Stomach smooth muscle (tissue), 2 donors: ENCODE measurements at regions not wholly inside any gene's neighbourhood (a gene's known extent, or its start where the extent isn't known, plus 50 kb on each side); places are given as distances from the start of the nearest gene placed in this dataset.

Source experiments
- H3K27ac ChIP-seq: one replicate; pipeline ENCODE4 v1.7.0; 2013; ENCODE audit warnings: mild to moderate bottlenecking, low read length, inconsistent platforms
- H3K27me3 ChIP-seq, 2 donors: one replicate each; pipeline ENCODE4 v1.7.0; 2013; ENCODE audit warnings: low read length in 2 of 2; ENCODE audit not compliant: insufficient read depth in 2 of 2, control insufficient read depth in 1 of 2
- H3K36me3 ChIP-seq, 2 donors: one replicate each; pipeline ENCODE4 v1.7.0; 2013; ENCODE audit warnings: low read length in 2 of 2; ENCODE audit not compliant: control insufficient read depth in 2 of 2, insufficient read depth in 2 of 2
- H3K4me1 ChIP-seq: one replicate; pipeline ENCODE4 v1.7.0; 2013; ENCODE audit warnings: low read length; ENCODE audit not compliant: control insufficient read depth, insufficient read depth
- H3K4me3 ChIP-seq, 2 donors: one replicate each; pipeline ENCODE4 v1.7.0; 2013; ENCODE audit warnings: low read length in 2 of 2
- H3K9ac ChIP-seq, 2 donors: one replicate each; pipeline ENCODE4 v1.7.0; 2013; ENCODE audit warnings: low read length in 2 of 2, mild to moderate bottlenecking in 1 of 2
- H3K9me3 ChIP-seq, 2 donors: one replicate each; pipeline ENCODE4 v1.7.0; 2013; ENCODE audit warnings: low read length in 2 of 2; ENCODE audit not compliant: control insufficient read depth in 2 of 2
- donor health status: healthy.
- donor health status: Pancreatic carcinoma.

- Histone ChIP-seq H3K4me1 (no peaks in the 10 kb centered on the region), H3K36me3 (no peaks in the 10 kb centered on the region), H3K27me3 (peaks cover 0 to 4% of the 10 kb centered on the region in 2 donors), H3K27ac (no peak overlapping the region), H3K4me3 (no peak overlapping the region), H3K9me3 (no peaks in the 10 kb centered on the region), H3K9ac (no peak overlapping the region)
Observed at GRCh38 chr7:35386816-35387706, 133.2 kb upstream of the TBX20 start.

- H3K27me3 ChIP-seq: peaks cover 0 to 4% of the 10 kb centered on the region in 2 donors
- no peak overlapping the region for H3K9ac ChIP-seq
- H3K36me3 ChIP-seq: no peaks in the 10 kb centered on the region
- no peaks in the 10 kb centered on the region for H3K9me3 ChIP-seq
- H3K27ac ChIP-seq: no peak overlapping the region
- H3K4me1 ChIP-seq: no peaks in the 10 kb centered on the region
- no peak overlapping the region for H3K4me3 ChIP-seq
Observed at GRCh38 chr7:35386082-35386815, 132.3 kb upstream of the TBX20 start.

GRCh38 chr7:35384761-35385700, 131.1 kb upstream of the TBX20 start:
- H3K4me1 ChIP-seq: no peaks in the 10 kb centered on the region
- H3K4me3 ChIP-seq: no peak overlapping the region
- H3K36me3 ChIP-seq: no peaks in the 10 kb centered on the region
- no peak overlapping the region for H3K9ac ChIP-seq
- H3K27ac ChIP-seq: no peak overlapping the region
- H3K27me3 ChIP-seq: peaks cover 0 to 2% of the 10 kb centered on the region in 2 donors
- H3K9me3 ChIP-seq: no peaks in the 10 kb centered on the region

GRCh38 chr7:35380739-35381224, 126.9 kb upstream of the TBX20 start:
- Histone ChIP-seq H3K27me3 (no peaks in the 10 kb centered on the region), H3K4me1 (no peaks in the 10 kb centered on the region), H3K27ac (no peak overlapping the region), H3K9me3 (no peaks in the 10 kb centered on the region), H3K36me3 (no peaks in the 10 kb centered on the region), H3K9ac (no peak overlapping the region), H3K4me3 (no peak overlapping the region)

GRCh38 chr7:35379481-35379880, 125.6 kb upstream of the TBX20 start:
- peaks cover 10% of the 10 kb centered on the region for H3K4me1 ChIP-seq
- H3K4me3 ChIP-seq: no peak overlapping the region
- no peaks in the 10 kb centered on the region for H3K9me3 ChIP-seq
- no peak overlapping the region for H3K27ac ChIP-seq
- no peak overlapping the region for H3K9ac ChIP-seq
- no peaks in the 10 kb centered on the region for H3K27me3 ChIP-seq
- no peaks in the 10 kb centered on the region for H3K36me3 ChIP-seq

GRCh38 chr7:35375516-35375915, 121.6 kb upstream of the TBX20 start:
- no peak overlapping the region for H3K9ac ChIP-seq
- no peaks in the 10 kb centered on the region for H3K36me3 ChIP-seq
- H3K27me3 ChIP-seq: no peaks in the 10 kb centered on the region
- H3K9me3 ChIP-seq: no peaks in the 10 kb centered on the region
- H3K4me3 ChIP-seq: no peak overlapping the region
- H3K4me1 ChIP-seq: peaks cover 10% of the 10 kb centered on the region
- peak overlapping the region; percentile 53 for H3K27ac ChIP-seq

- no peaks in the 10 kb centered on the region for H3K9me3 ChIP-seq
- no peaks in the 10 kb centered on the region for H3K36me3 ChIP-seq
- H3K27me3 ChIP-seq: no peaks in the 10 kb centered on the region
- H3K4me3 ChIP-seq: no peak overlapping the region
- peaks cover 10% of the 10 kb centered on the region for H3K4me1 ChIP-seq
- H3K9ac ChIP-seq: no peak overlapping the region
- H3K27ac ChIP-seq: peak overlapping the region; percentile 53
Observed at GRCh38 chr7:35374858-35375257, 121.0 kb upstream of the TBX20 start.

GRCh38 chr7:35371221-35371620, 117.3 kb upstream of the TBX20 start:
- H3K4me1 ChIP-seq: peaks cover 10% of the 10 kb centered on the region
- no peak overlapping the region for H3K4me3 ChIP-seq
- H3K9me3 ChIP-seq: no peaks in the 10 kb centered on the region
- H3K36me3 ChIP-seq: no peaks in the 10 kb centered on the region
- no peaks in the 10 kb centered on the region for H3K27me3 ChIP-seq
- H3K9ac ChIP-seq: no peak overlapping the region
- H3K27ac ChIP-seq: no peak overlapping the region

GRCh38 chr7:35370687-35371086, 116.8 kb upstream of the TBX20 start:
- Histone ChIP-seq H3K9me3 (no peaks in the 10 kb centered on the region), H3K4me1 (peaks cover 10% of the 10 kb centered on the region), H3K9ac (no peak overlapping the region), H3K4me3 (no peak overlapping the region), H3K27me3 (no peaks in the 10 kb centered on the region), H3K27ac (no peak overlapping the region), H3K36me3 (no peaks in the 10 kb centered on the region)
